ENCODE measurements at regions not wholly inside any gene's neighbourhood (a gene's known extent, or its start where the extent isn't known, plus 50 kb on each side); places are given as distances from the start of the nearest gene placed in this dataset.
"Not testable (repeated sequence)": the region's sequence is repeated elsewhere in the genome, so short reads cannot be mapped to it uniquely, and the experiment has no call there.

GRCh38 chr19:22526661-22527272 is 104.6 kb upstream of the ZNF98 start:
- no peak overlapping the region for H3K4me3 ChIP-seq (replicated peaks in 1 of 2; ENCODE audit: low read depth in 2 of 2, low read length in 2 of 2)
- no peak for DNase-seq (ENCODE audit: low read depth in 2 of 2)
- TF ChIP-seq CTCF (IDR thresholded peaks at IDR 0.05; ENCODE audit: low read depth, low read length) = no peak

- DNase-seq (ENCODE audit: low read depth in 2 of 2) = no peak
- TF ChIP-seq CTCF (IDR thresholded peaks at IDR 0.05; ENCODE audit: low read depth, low read length) = no peak
- no peak overlapping the region for H3K4me3 ChIP-seq (replicated peaks in 1 of 2; ENCODE audit: low read depth in 2 of 2, low read length in 2 of 2)
Measured at GRCh38 chr19:22523940-22524339, 101.8 kb upstream of the ZNF98 start.

GRCh38 chr19:22519562-22519961 is 97.4 kb upstream of the ZNF98 start:
- DNase-seq (ENCODE audit: low read depth in 2 of 2); H3K4me3 ChIP-seq (replicated peaks in 1 of 2; ENCODE audit: low read depth in 2 of 2, low read length in 2 of 2): not testable (repeated sequence)

GRCh38 chr19:22519152-22519551 is 97.0 kb upstream of the ZNF98 start:
- DNase-seq (ENCODE audit: low read depth in 2 of 2) = no peak
- TF ChIP-seq CTCF (IDR thresholded peaks at IDR 0.05; ENCODE audit: low read depth, low read length) = no peak
- H3K4me3 ChIP-seq (replicated peaks in 1 of 2; ENCODE audit: low read depth in 2 of 2, low read length in 2 of 2) = no peak overlapping the region

GRCh38 chr19:22517496-22518411 is 95.6 kb upstream of the ZNF98 start:
- DNase-seq (ENCODE audit: low read depth in 2 of 2) = no peak
- no peak overlapping the region for H3K4me3 ChIP-seq (replicated peaks in 1 of 2; ENCODE audit: low read depth in 2 of 2, low read length in 2 of 2)
- no peak for TF ChIP-seq CTCF (IDR thresholded peaks at IDR 0.05; ENCODE audit: low read depth, low read length)

GRCh38 chr19:22515435-22515834 is 93.3 kb upstream of the ZNF98 start:
- no peak overlapping the region for H3K4me3 ChIP-seq (replicated peaks in 1 of 2; ENCODE audit: low read depth in 2 of 2, low read length in 2 of 2)
- no peak for TF ChIP-seq CTCF (IDR thresholded peaks at IDR 0.05; ENCODE audit: low read depth, low read length)
- no peak for DNase-seq (ENCODE audit: low read depth in 2 of 2)

- DNase-seq (ENCODE audit: low read depth in 2 of 2) = no peak
- no peak overlapping the region for H3K4me3 ChIP-seq (replicated peaks in 1 of 2; ENCODE audit: low read depth in 2 of 2, low read length in 2 of 2)
- no peak for TF ChIP-seq CTCF (IDR thresholded peaks at IDR 0.05; ENCODE audit: low read depth, low read length)
Measured at GRCh38 chr19:22503524-22503923, 81.4 kb upstream of the ZNF98 start.
